ENCODE measurements at regions not wholly inside any gene's neighbourhood (a gene's known extent, or its start where the extent isn't known, plus 50 kb on each side); places are given as distances from the start of the nearest gene placed in this dataset.

GRCh38 chr2:217691920-217692666, 310.7 kb downstream of the TNS1 start:
- no peak overlapping the region for H3K9ac ChIP-seq
- POLR2A ChIA-PET, result no interaction called here
- no peaks in the 10 kb centered on the region for H3K79me2 ChIP-seq (ENCODE audit: insufficient read depth)
- no peak overlapping the region for H2AFZ ChIP-seq (ENCODE audit: low read depth)
- no peaks in the 10 kb centered on the region for H4K20me1 ChIP-seq (ENCODE audit: insufficient read depth)
- 72% methylated on average over 7 of the region's 7 CpGs for WGBS (ENCODE audit: low lambda C conversion rate)
- no peak overlapping the region for H3K27ac ChIP-seq (ENCODE audit: low read depth in 2 of 2, low read length in 1 of 2)
- H3K4me1 ChIP-seq (ENCODE audit: control insufficient read depth in 1 of 2, insufficient read depth in 2 of 2, low read depth in 1 of 2, low read length in 1 of 2), result peaks cover 0 to 4% of the 10 kb centered on the region in 2 experiments; a peak in 1 of 4 replicates
- no peaks in the 10 kb centered on the region for H3F3A ChIP-seq (replicated peaks; ENCODE audit: insufficient read depth)
- H3K9me2 ChIP-seq, result no peaks in the 10 kb centered on the region
- TF ChIP-seq IRF3 (IDR thresholded peaks at IDR 0.05; ENCODE audit: low read depth, low read length) (no peak), MXI1 (IDR thresholded peaks at IDR 0.05; ENCODE audit: low read depth, low read length) (no peak), PBX3 (IDR thresholded peaks at IDR 0.05) (peak; percentile 51), RAD21 (IDR thresholded peaks at IDR 0.05; ENCODE audit: low read length) (no peak)
- no peaks in the 10 kb centered on the region for H3K27me3 ChIP-seq (ENCODE audit: insufficient read depth)
- CTCF ChIA-PET, result no interaction called here
- no peaks in the 10 kb centered on the region for H3K9me3 ChIP-seq
- H3K4me3 ChIP-seq (ENCODE audit: low read depth in 2 of 2, low read length in 1 of 2), result no peak overlapping the region
- no peak for DNase-seq
- no peak overlapping the region for H3K4me2 ChIP-seq
- H3K36me3 ChIP-seq (replicated peaks in 1 of 2; ENCODE audit: control insufficient read depth in 1 of 2, insufficient read depth in 2 of 2, low read length in 1 of 2), result no peaks in the 10 kb centered on the region

- no peak overlapping the region for H3K4me2 ChIP-seq
- no peaks in the 10 kb centered on the region for H4K20me1 ChIP-seq (ENCODE audit: insufficient read depth)
- no peaks in the 10 kb centered on the region for H3K9me3 ChIP-seq
- no peaks in the 10 kb centered on the region for H3F3A ChIP-seq (replicated peaks; ENCODE audit: insufficient read depth)
- peaks cover 0 to 4% of the 10 kb centered on the region in 2 experiments; a peak in 1 of 4 replicates for H3K4me1 ChIP-seq (ENCODE audit: control insufficient read depth in 1 of 2, insufficient read depth in 2 of 2, low read depth in 1 of 2, low read length in 1 of 2)
- H3K36me3 ChIP-seq (replicated peaks in 1 of 2; ENCODE audit: control insufficient read depth in 1 of 2, insufficient read depth in 2 of 2, low read length in 1 of 2), result no peaks in the 10 kb centered on the region
- TF ChIP-seq CTCF (IDR thresholded peaks at IDR 0.05) (no peak), FOXM1 (IDR thresholded peaks at IDR 0.05; ENCODE audit: low read depth) (no peak), EP300 (IDR thresholded peaks at IDR 0.05; ENCODE audit: borderline replicate concordance in 1 of 2, low read depth in 1 of 2, low read length in 1 of 2) (no peak), MAX (IDR thresholded peaks at IDR 0.05; ENCODE audit: low read depth) (no peak), EZH2phosphoT487 (IDR thresholded peaks at IDR 0.05; ENCODE audit: borderline replicate concordance, low read depth) (no peak), TAF1 (IDR thresholded peaks at IDR 0.05; ENCODE audit: borderline replicate concordance, low read depth, low read length) (no peak), RAD21 (IDR thresholded peaks at IDR 0.05; ENCODE audit: low read length) (no peak), GABPA (IDR thresholded peaks at IDR 0.05; ENCODE audit: low read depth) (no peak), POLR2AphosphoS5 (IDR thresholded peaks at IDR 0.05; ENCODE audit: low read depth, low read length) (no peak), GATA2 (CRISPR knock-in tag; IDR thresholded peaks at IDR 0.05) (no peak), CHD2 (IDR thresholded peaks at IDR 0.05; ENCODE audit: low read length, partially characterized antibody) (no peak), JUND (IDR thresholded peaks at IDR 0.05) (no peak), RXRA (IDR thresholded peaks at IDR 0.05; ENCODE audit: borderline replicate concordance, low read depth) (no peak), USF1 (IDR thresholded peaks at IDR 0.05; ENCODE audit: borderline replicate concordance, low read depth) (no peak)
- H3K4me3 ChIP-seq (ENCODE audit: low read depth in 2 of 2, low read length in 1 of 2), result no peak overlapping the region
- H3K27me3 ChIP-seq (ENCODE audit: insufficient read depth), result no peaks in the 10 kb centered on the region
- 86% methylated on average over 3 of the region's 3 CpGs for WGBS (ENCODE audit: low lambda C conversion rate)
- ChIA-PET POLR2A (no interaction called here), CTCF (no interaction called here)
- no peak overlapping the region for H3K27ac ChIP-seq (ENCODE audit: low read depth in 2 of 2, low read length in 1 of 2)
- no peak for DNase-seq
- no peaks in the 10 kb centered on the region for H3K9me2 ChIP-seq
- no peak overlapping the region for H3K9ac ChIP-seq
- no peaks in the 10 kb centered on the region for H3K79me2 ChIP-seq (ENCODE audit: insufficient read depth)
- no peak overlapping the region for H2AFZ ChIP-seq (ENCODE audit: low read depth)
Observed at GRCh38 chr2:217691516-217691915, 311.3 kb downstream of the TNS1 start.
